PC-3 (cell line): ENCODE measurements at regions not wholly inside any gene's neighbourhood (a gene's known extent, or its start where the extent isn't known, plus 50 kb on each side); places are given as distances from the start of the nearest gene placed in this dataset.

Experiments
- EZH2 ChIP-seq: fragments of 300-600 bp; sonication (generic); IDR thresholded peaks from one replicate; pipeline ENCODE4 v1.6.1; 2017; ENCODE audit warnings: antibody characterized with exemption, mild to moderate bottlenecking, low read length; ENCODE audit not compliant: unreplicated experiment
- TF ChIP-seq, protein P1 (sequence below): fragments of 300-600 bp; sonication (generic); conservative IDR thresholded peaks from 2 replicates; pipeline ENCODE4 v1.5.1; 2017; ENCODE audit warnings: antibody characterized with exemption, low read depth, mild to moderate bottlenecking, low read length

DNA sequence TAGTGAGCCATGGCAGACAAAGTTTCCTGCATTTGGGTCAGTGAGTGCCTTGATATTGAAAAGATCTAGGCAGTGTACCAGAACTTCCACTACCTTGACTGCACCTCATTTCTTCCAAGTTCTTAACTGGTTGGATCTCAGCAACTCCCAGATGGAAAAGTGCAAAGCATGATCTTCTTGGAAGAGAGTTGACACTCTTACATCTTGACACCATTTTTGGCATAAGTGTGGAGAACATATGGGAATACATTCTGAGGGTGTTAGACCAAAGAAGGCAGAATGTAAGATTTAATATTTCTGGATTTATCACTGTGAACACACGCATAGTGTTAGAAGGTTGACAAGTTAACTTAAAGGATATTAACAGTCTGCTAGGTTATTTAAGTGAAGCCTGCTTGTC is 555.1 kb upstream of the CTNND2 start:
- TF ChIP-seq, protein P1, sequence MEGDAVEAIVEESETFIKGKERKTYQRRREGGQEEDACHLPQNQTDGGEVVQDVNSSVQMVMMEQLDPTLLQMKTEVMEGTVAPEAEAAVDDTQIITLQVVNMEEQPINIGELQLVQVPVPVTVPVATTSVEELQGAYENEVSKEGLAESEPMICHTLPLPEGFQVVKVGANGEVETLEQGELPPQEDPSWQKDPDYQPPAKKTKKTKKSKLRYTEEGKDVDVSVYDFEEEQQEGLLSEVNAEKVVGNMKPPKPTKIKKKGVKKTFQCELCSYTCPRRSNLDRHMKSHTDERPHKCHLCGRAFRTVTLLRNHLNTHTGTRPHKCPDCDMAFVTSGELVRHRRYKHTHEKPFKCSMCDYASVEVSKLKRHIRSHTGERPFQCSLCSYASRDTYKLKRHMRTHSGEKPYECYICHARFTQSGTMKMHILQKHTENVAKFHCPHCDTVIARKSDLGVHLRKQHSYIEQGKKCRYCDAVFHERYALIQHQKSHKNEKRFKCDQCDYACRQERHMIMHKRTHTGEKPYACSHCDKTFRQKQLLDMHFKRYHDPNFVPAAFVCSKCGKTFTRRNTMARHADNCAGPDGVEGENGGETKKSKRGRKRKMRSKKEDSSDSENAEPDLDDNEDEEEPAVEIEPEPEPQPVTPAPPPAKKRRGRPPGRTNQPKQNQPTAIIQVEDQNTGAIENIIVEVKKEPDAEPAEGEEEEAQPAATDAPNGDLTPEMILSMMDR: no peak
- TF ChIP-seq EZH2: no peak
